CD4-positive, alpha-beta T cell treated with Interleukin-15 for 4 hours (primary cell): ENCODE measurements at regions not wholly inside any gene's neighbourhood (a gene's known extent, or its start where the extent isn't known, plus 50 kb on each side); places are given as distances from the start of the nearest gene placed in this dataset.
"Not testable (repeated sequence)": the region's sequence is repeated elsewhere in the genome, so short reads cannot be mapped to it uniquely, and the experiment has no call there.

Source experiments
- DNase-seq: peaks from one replicate; pipeline ENCODE4 v3.0.0-alpha.2; 2020; ENCODE audit warnings: low spot score

- no peak for DNase-seq
These were observed 138.9 kb upstream of the NRIP1 start for GRCh38 chr21:15203740-15204139.

- no peak for DNase-seq
These were observed 139.6 kb upstream of the NRIP1 start for GRCh38 chr21:15204140-15204969.

DNA sequence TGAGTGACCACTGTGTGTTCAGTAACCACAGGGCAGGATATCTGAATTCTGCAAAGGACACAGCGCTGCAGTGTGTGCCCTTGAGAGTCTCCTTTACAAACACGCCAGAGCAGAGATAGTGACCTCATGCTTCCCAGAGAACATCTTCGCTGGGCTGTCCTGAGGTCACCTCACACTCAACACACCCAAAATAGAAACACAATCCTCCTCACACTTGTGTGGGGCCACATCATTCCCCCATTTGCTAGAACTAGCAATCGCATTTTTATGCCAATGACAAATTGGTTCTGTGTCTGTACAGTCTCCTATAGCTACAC, 140.1 kb upstream of the NRIP1 start:
- DNase-seq = no peak

GRCh38 chr21:15206514-15206913, 141.7 kb upstream of the NRIP1 start:
- DNase-seq = no peak

GRCh38 chr21:15207231-15207630, 142.4 kb upstream of the NRIP1 start:
- no peak for DNase-seq

DNA sequence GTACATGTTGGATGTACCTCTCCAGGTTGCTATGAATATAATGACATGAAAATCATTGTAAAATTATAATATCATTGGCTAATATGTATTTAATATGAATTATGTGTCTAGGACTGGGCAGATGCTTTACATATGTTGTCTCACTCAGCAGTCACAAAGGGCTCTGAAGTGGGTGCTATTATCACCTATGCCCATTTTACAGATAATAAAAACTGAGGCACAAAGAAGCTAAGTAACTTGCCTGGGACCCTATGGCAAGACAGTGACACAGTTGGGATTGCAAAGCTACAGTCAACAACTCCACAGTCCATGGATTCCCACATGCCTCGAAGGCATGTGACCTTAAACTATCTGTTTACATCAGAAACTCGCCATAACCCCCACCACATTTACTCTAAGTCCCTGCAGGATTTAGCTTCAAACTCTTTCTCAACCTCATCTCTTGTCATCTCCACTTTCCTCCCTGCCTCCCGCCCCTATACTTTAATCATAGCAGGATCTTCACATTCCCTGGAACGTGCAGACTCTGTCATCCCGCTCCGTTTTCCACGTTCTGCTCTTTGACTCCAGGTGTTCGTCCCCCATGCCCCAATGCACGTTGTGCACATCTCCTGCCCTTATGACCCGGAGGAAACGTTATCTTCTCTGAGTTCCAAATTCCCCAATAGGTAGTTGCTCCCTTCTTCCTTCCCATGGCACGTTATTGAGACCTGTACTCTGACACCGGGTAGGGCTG, 143.0 kb upstream of the NRIP1 start:
- DNase-seq = no peak

- DNase-seq = no peak
These were observed 144.0 kb upstream of the NRIP1 start for GRCh38 chr21:15208786-15209185.

GRCh38 chr21:15209224-15209623, 144.4 kb upstream of the NRIP1 start:
- DNase-seq = no peak

DNA sequence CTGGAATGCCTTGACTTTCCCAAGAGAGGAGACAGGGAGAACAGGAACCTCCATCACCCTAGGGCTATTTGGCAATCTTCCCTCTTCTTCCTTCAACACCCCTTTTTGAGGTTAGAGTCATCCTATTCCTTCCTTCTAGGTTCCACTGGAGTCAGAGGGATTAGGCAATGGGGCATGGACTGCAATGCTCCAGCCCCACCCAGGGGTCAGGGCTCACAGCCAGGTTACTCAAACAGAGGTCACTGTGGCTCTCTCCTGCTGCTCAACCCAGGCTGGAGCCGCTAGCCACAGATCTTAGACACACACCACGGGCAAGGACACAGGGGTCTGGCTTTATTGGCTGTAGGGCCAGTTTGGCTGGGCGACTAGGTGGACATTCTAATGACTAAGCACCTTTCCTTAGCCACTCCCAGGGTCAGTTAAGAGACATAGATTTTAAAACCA, 145.5 kb upstream of the NRIP1 start:
- no peak for DNase-seq

DNA sequence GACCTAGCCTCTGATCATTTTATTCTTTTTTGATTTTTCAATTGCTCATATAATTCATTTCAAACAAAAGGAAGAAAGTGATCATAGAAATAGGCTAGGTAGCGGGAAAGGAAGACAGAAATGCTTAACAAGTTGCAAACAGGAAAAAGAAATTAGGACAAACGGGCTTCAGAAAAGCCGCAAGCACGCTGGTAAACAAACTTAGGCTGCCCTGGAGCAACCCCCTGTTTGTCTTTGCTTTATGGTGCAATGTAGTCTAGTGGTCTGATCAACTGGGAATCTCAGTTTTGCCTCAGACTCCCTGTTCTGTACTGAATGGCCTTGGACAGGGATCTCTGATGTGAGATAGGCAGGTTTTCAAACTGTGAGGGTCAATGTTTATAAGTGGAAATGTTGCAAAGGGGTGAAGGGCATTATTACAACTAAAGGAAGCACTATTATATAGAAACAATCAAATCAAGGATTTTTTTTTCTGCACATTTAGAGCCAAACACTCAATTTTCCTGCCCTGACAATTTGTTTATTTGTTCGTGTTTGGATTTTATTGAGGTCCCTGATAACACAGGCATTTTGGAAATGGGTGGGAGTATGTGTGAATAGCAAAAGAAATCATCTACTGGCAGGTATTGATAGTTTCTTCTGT, 146.8 kb upstream of the NRIP1 start:
- DNase-seq = no peak

- DNase-seq = no peak
These were observed 147.4 kb upstream of the NRIP1 start for GRCh38 chr21:15212206-15212605.

GRCh38 chr21:15218476-15218875, 153.7 kb upstream of the NRIP1 start:
- DNase-seq = not testable (repeated sequence)

DNA sequence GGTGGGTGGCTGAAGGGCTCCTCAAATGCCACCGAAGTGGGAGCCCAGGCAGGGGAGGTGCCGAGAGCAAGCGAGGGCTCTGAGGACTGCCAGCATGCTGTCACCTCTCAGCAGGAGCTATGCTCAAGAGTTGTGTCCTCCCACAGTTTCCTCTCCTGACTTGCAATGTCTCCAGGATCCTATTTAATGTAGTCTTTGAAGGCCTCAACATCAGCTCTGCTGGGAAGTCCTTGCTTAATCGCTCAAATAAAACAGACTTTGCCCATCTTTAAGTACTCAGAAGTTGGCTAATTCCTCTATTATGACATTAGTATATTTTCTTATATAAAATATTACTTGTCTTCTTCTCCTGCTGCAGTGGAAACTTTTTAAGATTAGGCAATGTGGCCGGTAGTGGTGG, 154.2 kb upstream of the NRIP1 start:
- no peak for DNase-seq

DNA sequence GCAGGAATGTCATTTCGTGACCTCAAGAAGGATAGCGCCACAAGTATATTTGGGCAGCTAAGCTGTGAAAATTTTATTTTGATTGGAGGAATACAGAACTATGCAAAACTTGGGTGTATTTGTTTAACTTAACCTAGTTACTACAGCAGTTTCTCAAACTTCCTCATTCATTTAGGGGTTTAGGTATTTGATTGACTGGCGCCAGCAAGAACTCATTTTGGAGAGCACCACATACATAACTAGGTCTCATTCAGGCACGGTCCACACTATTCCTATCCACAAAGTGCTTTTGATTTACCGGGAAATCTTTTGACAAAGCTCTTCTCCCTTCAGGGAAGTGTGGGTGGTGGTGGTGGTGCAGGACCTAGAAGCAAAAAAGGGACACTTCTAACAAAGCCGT, 155.1 kb upstream of the NRIP1 start:
- no peak for DNase-seq

DNA sequence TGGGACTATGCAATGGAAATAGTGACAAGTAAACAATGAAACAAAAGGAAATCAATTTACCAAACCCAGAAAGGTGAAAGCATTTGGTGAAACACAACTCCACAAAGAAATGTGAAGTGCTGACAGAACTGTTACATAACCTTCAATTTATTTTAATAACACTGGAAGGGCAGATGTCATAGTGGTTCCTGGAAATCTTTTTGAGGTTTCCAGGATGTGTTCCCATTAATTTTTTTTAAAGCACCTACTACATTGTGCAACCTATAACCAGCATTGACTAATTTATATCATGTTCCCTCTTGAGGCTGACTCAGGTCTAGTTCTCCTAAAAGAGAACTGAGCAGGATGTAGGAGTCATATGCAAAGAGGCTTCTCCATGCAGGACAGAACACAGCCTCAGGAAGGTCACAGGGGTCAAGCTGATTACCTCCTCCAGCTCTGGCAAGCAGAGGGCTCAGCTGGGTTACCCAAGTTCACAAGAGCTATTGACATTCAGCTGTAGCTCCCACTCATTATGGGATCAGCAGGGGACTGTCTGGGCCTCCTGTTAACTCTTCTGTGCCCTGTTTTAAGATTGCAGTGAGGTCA, 157.1 kb upstream of the NRIP1 start:
- no peak for DNase-seq

DNA sequence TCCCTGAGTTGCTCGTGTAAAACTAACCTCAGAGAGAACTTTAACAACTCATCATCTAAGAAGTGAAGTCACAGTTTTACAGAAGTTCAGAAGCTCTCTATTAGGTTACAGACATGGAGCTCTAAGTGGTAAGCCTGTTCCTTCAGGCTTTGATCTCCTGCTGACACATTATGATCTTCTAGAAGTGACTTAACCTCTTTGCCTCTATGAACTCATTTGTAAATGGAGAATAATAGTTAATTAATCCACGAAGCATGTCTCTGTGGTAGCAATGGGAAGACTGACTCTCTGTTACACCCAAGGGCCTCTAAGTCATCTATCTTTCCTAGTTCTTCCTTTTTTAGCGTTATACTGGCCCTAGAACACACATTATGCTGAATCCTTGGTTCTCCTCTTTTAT, 157.9 kb upstream of the NRIP1 start:
- DNase-seq = no peak

- DNase-seq = no peak
These were observed 159.7 kb upstream of the NRIP1 start for GRCh38 chr21:15224346-15225086.

- no peak for DNase-seq
These were observed 163.1 kb upstream of the NRIP1 start for GRCh38 chr21:15227919-15228318.

DNA sequence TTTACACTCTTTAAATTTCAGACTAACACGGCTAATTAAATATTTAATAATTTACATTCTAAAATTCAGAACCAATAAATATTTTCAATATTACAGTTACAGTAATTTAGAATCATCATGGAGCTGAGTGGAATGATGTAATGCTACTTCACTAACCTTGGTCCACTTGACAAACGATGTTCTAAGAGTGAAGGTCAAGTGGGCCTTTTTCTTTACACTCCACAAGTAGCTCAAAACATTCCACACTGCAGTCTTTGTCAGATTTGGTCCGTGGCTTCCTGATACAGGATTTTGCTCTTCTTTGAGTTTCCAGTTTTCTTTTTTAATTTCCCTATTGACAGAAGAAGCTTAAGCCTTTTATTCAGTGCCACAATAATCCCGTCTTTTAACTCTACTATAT, 164.6 kb upstream of the NRIP1 start:
- no peak for DNase-seq

DNA sequence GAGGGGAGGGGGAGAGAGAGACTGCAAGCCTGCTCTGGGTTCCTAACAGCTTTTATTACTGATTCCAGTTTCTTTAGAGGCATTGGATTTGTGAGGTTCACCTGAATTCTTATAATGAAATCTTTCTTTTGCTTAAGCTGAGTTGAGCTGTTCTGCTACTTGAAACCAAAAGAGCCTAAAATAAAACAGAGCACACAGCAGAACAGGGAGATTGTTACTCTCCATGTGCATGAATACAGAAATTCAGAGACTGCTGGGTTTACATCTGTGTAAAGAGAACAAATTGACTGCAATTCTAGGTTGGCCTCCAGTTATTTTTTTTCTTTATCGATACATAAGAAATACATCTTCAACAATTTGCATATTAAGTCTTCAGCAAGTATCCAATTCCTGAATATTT, 168.8 kb upstream of the NRIP1 start:
- no peak for DNase-seq

DNA sequence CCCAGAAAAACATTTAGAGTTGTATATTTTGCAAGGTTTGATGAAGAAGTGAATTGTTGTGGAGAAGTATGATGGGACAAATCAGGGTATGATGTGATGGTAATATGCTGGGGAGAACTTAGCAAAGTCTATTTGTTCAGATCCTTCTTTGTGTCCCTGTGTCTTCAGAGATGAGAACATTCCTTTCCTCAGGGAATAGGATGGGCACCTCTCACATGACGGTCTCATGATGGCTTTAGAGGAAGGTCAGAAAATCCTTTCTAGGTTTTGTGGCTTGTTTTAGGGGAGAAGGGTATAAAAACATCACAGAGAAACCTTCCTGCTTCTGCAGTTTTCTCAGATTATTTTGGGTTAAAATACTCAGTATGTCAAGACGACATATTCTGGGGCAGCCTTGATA, 171.3 kb upstream of the NRIP1 start:
- DNase-seq = no peak

GRCh38 chr21:15240848-15241247, 176.0 kb upstream of the NRIP1 start:
- DNase-seq = no peak
